Panc1 (cell line): ENCODE measurements at regions not wholly inside any gene's neighbourhood (a gene's known extent, or its start where the extent isn't known, plus 50 kb on each side); places are given as distances from the start of the nearest gene placed in this dataset.

Source experiments
- POLR2AphosphoS5 ChIP-seq: IDR thresholded peaks from 2 replicates; pipeline ENCODE4 v1.6.1; 2012; ENCODE audit warnings: mild to moderate bottlenecking, low read depth, low read length, moderate library complexity
- SIN3A ChIP-seq: IDR thresholded peaks from 2 replicates; pipeline ENCODE4 v1.6.1; 2012; ENCODE audit warnings: low read depth, mild to moderate bottlenecking, low read length, moderate library complexity, borderline replicate concordance; ENCODE audit not compliant: insufficient read depth
- TCF7L2 ChIP-seq: IDR thresholded peaks from 2 replicates; pipeline ENCODE4 v1.6.1; 2011; ENCODE audit warnings: mild to moderate bottlenecking, low read depth, low read length, inconsistent platforms
- TF ChIP-seq, protein P1 (sequence below): fragments of 450-650 bp; IDR thresholded peaks from 2 replicates; pipeline ENCODE4 v1.5.1; 2017; ENCODE audit warnings: mild to moderate bottlenecking
- TF ChIP-seq, protein P2 (sequence below), 2 experiments: IDR thresholded peaks; 2 replicates each; pipeline ENCODE4 v1.6.1; 2011 to 2012; ENCODE audit warnings: low read depth in 2 of 2, control low read depth in 1 of 2, low read length in 1 of 2, mild to moderate bottlenecking in 1 of 2, moderate library complexity in 1 of 2; ENCODE audit not compliant: insufficient read depth in 1 of 2

DNA sequence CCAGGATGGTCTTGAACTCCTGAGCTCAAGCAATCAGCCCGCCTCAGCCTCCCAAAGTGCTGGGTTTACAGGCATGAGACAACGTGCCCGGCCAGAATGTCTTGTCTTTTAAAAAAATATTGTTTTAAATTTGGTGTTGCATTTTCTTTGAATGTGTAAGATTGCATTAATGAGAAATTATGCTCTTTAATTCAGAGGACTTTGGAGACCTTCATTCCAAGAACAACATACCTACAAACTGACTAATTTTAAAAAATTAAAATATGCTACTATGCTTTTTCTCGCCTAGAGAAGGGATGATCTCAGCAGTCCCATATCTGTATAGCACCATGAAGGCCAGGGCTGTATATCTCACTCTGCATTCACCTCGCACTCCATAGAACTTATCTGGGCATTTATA, 204.3 kb upstream of the SLC7A11 start:
- no peak for TF ChIP-seq SIN3A
- TF ChIP-seq, protein P1, sequence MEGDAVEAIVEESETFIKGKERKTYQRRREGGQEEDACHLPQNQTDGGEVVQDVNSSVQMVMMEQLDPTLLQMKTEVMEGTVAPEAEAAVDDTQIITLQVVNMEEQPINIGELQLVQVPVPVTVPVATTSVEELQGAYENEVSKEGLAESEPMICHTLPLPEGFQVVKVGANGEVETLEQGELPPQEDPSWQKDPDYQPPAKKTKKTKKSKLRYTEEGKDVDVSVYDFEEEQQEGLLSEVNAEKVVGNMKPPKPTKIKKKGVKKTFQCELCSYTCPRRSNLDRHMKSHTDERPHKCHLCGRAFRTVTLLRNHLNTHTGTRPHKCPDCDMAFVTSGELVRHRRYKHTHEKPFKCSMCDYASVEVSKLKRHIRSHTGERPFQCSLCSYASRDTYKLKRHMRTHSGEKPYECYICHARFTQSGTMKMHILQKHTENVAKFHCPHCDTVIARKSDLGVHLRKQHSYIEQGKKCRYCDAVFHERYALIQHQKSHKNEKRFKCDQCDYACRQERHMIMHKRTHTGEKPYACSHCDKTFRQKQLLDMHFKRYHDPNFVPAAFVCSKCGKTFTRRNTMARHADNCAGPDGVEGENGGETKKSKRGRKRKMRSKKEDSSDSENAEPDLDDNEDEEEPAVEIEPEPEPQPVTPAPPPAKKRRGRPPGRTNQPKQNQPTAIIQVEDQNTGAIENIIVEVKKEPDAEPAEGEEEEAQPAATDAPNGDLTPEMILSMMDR, result no peak
- no peak for TF ChIP-seq POLR2AphosphoS5
- TF ChIP-seq, protein P2, sequence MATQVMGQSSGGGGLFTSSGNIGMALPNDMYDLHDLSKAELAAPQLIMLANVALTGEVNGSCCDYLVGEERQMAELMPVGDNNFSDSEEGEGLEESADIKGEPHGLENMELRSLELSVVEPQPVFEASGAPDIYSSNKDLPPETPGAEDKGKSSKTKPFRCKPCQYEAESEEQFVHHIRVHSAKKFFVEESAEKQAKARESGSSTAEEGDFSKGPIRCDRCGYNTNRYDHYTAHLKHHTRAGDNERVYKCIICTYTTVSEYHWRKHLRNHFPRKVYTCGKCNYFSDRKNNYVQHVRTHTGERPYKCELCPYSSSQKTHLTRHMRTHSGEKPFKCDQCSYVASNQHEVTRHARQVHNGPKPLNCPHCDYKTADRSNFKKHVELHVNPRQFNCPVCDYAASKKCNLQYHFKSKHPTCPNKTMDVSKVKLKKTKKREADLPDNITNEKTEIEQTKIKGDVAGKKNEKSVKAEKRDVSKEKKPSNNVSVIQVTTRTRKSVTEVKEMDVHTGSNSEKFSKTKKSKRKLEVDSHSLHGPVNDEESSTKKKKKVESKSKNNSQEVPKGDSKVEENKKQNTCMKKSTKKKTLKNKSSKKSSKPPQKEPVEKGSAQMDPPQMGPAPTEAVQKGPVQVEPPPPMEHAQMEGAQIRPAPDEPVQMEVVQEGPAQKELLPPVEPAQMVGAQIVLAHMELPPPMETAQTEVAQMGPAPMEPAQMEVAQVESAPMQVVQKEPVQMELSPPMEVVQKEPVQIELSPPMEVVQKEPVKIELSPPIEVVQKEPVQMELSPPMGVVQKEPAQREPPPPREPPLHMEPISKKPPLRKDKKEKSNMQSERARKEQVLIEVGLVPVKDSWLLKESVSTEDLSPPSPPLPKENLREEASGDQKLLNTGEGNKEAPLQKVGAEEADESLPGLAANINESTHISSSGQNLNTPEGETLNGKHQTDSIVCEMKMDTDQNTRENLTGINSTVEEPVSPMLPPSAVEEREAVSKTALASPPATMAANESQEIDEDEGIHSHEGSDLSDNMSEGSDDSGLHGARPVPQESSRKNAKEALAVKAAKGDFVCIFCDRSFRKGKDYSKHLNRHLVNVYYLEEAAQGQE (IDR thresholded peaks at IDR 0.05; ENCODE audit: insufficient read depth in 1 of 2, low read depth in 2 of 2, low read length in 1 of 2), result no peak
- no peak for TF ChIP-seq TCF7L2
